Type B pancreatic cell (in vitro differentiated cells): ENCODE measurements at regions not wholly inside any gene's neighbourhood (a gene's known extent, or its start where the extent isn't known, plus 50 kb on each side); places are given as distances from the start of the nearest gene placed in this dataset.

Experiments
- DNase-seq: peaks from one replicate; pipeline ENCODE4 v3.0.0; 2021; ENCODE audit warnings: mixed read lengths; ENCODE audit not compliant: unreplicated experiment; ENCODE audit errors: extremely low spot score
- H3K27ac Mint-ChIP-seq: 2 replicates; pipeline ENCODE4 v1.8.0; 2021; ENCODE audit warnings: mild to moderate bottlenecking, mixed read lengths
- H3K27me3 Mint-ChIP-seq: 2 replicates; pipeline ENCODE4 v1.8.0; 2021; ENCODE audit warnings: mixed read lengths
- H3K36me3 Mint-ChIP-seq: 2 replicates; pipeline ENCODE4 v1.8.0; 2021; ENCODE audit warnings: mixed read lengths
- H3K4me1 Mint-ChIP-seq: one replicate; pipeline ENCODE4 v1.8.0; 2021; ENCODE audit warnings: mixed read lengths; ENCODE audit not compliant: unreplicated experiment
- H3K4me3 Mint-ChIP-seq: 2 replicates; pipeline ENCODE4 v1.8.0; 2021; ENCODE audit warnings: mild to moderate bottlenecking, mixed read lengths
- H3K9me3 Mint-ChIP-seq: 2 replicates; pipeline ENCODE4 v1.8.0; 2021; ENCODE audit warnings: mixed read lengths
- CTCF ChIP-seq: fragments of 200-600 bp; sonication (generic); conservative IDR thresholded peaks from 2 replicates; pipeline ENCODE4 v1.5.0; 2021; ENCODE audit warnings: antibody characterized with exemption, mild to moderate bottlenecking

DNA sequence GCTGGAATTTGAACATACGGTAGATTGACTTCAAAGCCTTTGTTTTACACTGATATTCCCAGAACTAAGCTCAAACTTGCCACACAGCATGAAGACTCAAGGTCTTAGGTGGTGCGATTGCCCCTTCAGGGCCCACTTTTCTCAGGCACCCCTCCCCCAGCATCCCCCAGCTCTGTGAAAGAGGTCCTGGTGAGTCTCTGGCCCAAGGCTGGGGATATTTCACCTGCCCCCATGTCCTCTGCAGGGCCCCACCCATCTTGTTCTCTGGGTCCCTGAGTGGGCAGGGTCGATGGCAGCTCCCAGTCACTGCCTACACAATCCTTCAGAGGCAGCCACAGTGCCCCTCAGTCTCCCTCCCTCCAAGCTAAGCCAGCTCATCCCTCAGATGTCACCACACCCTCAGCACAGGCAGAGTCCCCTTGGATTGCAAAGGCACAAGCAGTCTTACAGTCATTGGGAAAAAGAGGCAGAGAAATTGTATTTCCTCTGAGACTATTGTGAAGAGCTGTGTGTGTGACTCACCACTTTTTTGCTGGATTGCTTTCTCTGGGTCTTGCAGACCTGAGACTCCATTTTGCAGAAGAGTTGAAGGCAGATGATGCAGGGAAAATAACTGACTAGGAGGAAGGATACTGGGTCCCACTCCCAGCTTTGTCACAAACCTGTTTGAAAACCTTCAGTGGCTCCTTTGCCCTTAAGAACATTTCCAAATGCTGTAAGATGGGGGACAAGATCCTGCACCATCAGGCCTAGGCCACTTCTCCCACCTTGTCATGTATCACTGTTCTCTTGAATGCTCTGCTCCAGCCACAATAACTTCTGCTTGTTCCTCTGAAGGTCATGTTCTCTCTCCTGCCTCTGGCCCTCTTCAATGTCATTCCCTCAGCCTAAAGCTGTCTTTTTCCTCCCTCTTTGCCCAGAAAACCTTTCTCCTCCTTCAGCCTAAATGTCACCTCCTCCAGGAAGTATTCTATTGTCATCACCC lies 119.1 kb upstream of the GRIK3 start:
- no peak for TF ChIP-seq CTCF
- Mint-ChIP-seq H3K27ac (no peak overlapping the region), H3K4me3 (no peak overlapping the region), H3K27me3 (peaks cover 39% of the 10 kb centered on the region), H3K36me3 (no peaks in the 10 kb centered on the region), H3K9me3 (no peaks in the 10 kb centered on the region), H3K4me1 (no peaks in the 10 kb centered on the region)
- peak; percentile 44 for DNase-seq

DNA sequence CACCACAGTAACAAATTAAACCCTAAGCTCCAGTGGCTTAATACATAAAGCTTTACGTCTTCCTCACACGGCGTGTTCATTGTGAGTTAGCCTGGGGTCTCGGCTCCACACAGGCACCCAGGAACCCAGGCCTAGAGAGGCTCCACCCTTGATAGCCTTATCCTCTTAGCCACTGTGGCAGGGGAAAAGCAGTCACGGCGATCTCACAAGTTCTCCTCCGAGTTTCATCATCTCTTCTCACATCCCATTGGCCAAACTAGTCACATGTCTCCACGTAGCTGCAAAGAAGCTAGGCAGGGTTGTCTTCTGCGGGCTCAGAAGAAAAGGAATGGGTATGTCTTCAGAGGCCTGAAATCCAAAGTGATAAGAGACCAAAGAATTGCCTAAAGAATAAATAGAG lies 122.3 kb upstream of the GRIK3 start:
- Mint-ChIP-seq H3K27me3 (peaks cover 38% of the 10 kb centered on the region), H3K4me1 (no peaks in the 10 kb centered on the region), H3K36me3 (no peaks in the 10 kb centered on the region), H3K4me3 (no peak overlapping the region), H3K27ac (no peak overlapping the region), H3K9me3 (peaks cover 3% of the 10 kb centered on the region)
- no peak for TF ChIP-seq CTCF
- DNase-seq, result peak; percentile 20

GRCh38 chr1:37157634-37158033 lies 123.3 kb upstream of the GRIK3 start:
- Mint-ChIP-seq H3K27ac (no peak overlapping the region), H3K4me1 (no peaks in the 10 kb centered on the region), H3K27me3 (peaks cover 29% of the 10 kb centered on the region), H3K4me3 (no peak overlapping the region), H3K9me3 (peaks cover 8% of the 10 kb centered on the region), H3K36me3 (no peaks in the 10 kb centered on the region)
- TF ChIP-seq CTCF, result no peak
- DNase-seq, result peak; percentile 8

DNA sequence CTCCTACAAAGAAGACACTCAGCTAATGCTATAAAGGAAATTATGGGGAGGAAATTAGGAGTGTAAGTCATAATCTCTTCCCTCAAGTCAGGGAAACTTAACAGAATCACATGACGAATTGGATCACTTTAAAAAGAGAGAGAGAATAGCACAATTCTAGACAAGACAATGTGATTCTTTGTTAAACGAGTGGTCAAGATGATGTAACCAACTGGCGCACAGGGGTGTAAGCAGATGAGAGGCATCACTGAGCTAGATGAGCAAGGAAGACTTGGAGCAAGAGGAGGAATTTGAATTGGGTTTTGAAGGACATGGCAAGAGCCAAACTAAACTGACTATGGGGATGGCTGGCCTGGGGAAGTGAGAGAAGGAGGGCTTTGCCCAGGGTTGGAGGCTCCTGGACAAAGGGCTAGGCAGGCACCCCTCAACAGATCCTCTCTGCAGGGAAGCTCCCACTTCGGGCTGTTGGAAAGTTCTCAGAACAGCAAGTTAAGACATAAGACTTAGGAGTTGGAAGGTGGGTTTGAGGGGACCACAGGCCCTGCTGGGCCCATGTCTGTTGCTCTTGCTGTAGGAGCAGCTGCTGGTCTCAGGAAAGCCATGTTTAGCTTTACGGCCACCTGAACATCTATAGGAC lies 123.9 kb upstream of the GRIK3 start:
- no peak overlapping the region for H3K4me3 Mint-ChIP-seq

DNA sequence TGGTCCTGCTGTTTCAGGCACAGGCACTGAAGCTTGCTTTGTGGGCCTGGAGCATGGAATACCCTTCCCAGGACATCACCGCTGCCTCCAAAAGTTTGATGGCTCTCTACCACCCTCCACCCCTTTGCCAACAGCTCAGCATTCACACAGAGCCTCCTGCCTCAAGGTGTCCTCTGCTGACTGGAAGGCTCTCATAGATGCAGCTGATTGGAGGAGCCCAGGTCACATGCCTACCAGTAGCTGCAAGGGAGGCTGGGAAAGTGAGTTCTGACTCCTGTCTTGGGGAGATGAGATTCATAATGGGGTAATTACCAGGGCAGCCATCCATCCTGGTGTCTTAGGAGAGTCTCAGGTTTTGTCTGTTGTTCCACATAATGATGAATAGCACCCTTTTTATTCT lies 124.8 kb upstream of the GRIK3 start:
- Mint-ChIP-seq H3K27me3 (peaks cover 27% of the 10 kb centered on the region), H3K4me1 (no peaks in the 10 kb centered on the region), H3K9me3 (peaks cover 8% of the 10 kb centered on the region), H3K27ac (no peak overlapping the region), H3K4me3 (no peak overlapping the region), H3K36me3 (no peaks in the 10 kb centered on the region)
- no peak for TF ChIP-seq CTCF
- peak; percentile 31 for DNase-seq

More for the DNA sequence above, 123.9 kb upstream of the GRIK3 start:
- Mint-ChIP-seq H3K27me3 (peaks cover 32% of the 10 kb centered on the region), H3K27ac (no peak overlapping the region), H3K36me3 (no peaks in the 10 kb centered on the region), H3K9me3 (peaks cover 8% of the 10 kb centered on the region), H3K4me1 (no peaks in the 10 kb centered on the region)
- DNase-seq, result peak; percentile 44
- no peak for TF ChIP-seq CTCF
